Activated T-helper 1 cell treated with Interleukin-2 at 50 U/mL for 16 hours (primary cell): ENCODE measurements at regions not wholly inside any gene's neighbourhood (a gene's known extent, or its start where the extent isn't known, plus 50 kb on each side); places are given as distances from the start of the nearest gene placed in this dataset.

Source experiments
- DNase-seq: peaks from one replicate; pipeline ENCODE4 v3.0.0-alpha.2; 2020; ENCODE audit warnings: low read depth

DNA sequence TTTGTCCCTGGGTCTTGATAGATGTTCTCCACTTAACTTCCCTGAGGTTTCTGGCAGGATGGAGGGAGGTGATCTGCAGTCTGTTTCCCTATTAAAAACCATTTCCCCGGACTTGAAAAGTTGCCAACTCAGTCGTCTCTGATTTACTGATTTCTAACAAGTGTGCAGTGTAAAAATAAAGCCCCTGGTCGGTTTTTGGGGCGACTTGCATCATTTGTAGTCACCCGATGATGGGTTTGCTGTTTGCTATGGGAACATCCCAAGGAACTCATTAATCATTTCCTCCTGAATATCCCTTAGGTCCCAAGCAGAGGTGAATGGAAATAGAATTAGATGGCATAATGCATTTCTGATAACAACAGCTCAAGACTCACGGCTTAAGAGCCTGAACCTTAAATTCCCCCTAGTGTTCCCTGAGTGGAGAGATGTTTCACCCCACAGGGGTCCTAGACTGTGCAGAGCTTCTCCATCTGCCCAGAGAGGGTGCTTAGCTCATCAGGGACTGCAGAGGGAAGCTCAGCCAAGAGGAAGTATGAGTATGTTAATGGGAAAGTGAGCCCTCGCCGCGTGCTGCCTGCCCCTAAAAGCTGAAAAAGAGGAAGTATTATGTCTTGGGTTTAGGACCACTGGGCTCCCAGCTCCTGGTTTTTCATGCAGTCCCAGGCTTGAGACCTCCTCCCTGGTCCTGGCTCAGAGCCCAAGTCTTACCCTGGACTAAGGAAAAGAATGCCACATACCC, 115.1 kb upstream of the DAP start:
- DNase-seq = no peak

DNA sequence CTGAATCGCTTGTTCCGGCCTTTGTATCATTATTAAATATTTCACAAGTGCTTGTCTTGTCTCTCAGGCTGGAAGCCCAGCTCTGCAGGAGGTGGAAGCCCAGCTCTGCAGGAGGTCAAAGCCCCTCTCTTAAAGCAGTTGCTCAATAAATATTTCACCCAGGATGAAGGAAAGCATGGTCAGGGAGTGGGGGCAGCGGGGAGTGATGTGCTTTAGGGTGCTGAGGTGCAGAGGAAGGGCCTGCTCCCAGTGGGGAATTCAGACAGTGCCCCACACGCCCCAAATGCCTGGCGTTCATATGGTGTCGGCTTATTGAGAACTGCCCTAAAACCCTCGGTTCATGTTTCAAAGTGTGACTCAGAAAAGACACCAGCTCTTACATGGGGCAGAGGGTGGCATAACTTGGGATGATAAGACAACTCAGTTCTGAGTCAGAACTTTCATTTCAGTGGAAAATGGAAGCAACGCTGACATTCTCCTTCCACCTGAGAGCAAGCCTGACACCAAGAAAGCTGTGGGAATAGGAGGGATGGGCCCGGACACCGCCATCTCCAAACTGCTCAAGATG, 114.3 kb upstream of the DAP start:
- DNase-seq = no peak

DNA sequence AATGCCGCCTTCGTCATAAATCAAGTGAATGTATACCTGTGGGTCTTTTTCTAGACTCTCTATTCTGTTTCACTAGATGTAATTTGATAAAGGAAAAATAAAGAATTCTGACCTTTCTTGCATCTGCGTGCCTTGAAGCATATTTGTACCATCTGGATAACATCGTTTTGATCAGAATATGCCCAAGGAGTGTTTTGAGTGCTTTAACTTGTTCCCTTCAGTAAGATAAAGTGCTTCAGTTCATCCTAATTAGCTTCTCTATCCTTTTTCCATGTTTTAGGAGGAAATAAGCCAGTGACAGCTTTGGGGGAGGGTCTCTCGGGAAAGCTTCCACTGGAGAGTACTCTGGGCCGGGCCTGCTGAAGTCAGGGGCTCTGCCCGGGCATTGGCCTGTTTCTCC, 113.5 kb upstream of the DAP start:
- no peak for DNase-seq

DNA sequence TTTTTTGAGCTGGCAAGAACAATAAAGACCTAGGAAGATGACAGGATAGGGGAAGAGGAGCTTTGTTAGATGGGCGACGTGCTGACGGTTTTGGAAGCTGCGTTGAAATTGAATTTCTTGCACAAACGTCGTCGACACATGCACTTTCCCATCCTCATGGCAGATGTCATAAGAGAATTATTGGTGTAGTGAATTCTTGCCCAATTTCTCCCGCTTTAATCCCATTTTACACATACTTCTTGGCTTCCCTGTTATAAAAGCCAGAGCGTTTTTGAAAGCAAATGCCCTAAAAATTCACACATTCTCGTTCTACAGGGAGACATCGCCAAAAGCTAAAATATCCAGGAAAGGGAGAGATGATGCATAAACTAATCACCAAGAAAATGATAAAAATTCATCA, 109.8 kb upstream of the DAP start:
- DNase-seq = no peak

DNA sequence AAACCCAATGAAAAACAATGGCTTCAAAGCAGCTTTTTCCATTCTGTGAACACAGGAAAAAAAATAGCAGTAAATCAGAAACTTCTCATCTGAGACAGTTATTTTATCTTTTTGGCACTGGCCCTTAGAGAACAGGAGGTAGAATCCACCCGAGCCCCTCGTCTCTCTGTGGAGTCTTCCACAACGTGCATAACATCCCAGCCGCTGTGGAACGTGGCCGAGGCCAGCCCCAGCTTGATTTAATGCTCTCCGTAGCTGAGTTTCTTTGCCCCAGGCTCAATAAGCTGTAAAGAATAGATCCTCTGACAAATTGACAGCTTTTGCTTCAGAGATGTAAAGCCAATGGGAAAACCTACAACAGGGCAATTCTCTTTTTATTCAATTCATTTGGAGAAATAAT, 107.9 kb upstream of the DAP start:
- no peak for DNase-seq

DNA sequence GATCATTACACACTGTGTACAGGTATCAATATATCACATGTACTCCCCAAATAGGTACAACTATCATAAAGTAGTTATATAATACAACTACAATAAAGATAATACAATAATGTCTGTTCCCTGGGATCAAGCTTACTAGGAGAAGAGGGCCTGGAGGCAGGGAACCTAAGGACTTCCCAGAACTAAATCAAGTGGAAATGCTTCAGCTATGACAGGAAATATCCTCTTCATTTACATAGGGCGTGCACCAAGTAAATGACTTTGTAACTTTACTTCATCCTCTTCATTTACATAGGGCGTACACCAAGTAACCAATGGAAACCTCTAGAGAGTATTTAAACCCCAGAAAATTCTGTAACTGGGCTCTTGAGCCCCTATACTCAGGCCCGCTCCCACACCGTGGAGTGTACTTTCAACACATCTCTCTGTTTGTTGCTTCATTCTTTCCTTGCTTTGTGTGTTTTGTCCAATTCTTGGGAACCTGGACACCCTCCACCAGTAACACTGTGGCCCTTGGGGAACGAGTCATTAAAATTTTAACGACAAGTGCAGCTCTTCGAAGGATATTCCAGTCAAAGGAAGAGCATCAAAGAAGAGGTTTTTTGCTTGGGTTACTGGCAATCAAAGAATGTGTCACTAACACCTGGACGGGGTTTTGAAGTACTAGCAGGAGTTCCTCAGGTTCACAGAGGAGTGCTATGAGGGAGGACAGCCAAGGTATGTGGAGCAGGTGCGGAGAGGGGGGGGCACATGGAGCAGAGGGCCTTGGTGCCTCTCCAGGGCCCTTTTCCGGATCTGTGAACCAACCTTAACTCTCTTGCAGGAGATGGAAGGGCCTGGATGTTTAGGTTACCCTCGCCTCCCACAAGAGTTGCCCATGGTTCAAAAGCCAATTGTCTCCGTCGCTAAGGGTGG, 106.6 kb upstream of the DAP start:
- DNase-seq = no peak

DNA sequence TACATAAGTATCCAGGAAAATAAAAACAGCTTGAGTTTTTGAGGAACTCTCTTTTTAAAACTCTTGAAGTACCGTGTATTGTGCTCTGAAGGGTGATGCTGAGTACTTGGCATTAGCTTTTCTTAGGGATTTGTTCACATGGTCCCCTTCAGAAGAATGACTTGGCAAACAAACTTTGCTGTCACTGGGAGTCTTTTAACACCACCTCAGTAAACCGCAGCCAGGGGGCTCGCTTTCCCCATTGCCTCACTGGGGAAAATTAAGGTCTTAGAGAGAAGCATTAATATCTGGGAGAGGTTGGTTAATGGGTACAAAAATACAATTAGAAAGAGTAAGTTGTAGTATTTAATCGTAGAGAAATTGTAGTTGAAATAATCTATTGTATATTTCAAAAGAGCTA, 105.9 kb upstream of the DAP start:
- no peak for DNase-seq

DNA sequence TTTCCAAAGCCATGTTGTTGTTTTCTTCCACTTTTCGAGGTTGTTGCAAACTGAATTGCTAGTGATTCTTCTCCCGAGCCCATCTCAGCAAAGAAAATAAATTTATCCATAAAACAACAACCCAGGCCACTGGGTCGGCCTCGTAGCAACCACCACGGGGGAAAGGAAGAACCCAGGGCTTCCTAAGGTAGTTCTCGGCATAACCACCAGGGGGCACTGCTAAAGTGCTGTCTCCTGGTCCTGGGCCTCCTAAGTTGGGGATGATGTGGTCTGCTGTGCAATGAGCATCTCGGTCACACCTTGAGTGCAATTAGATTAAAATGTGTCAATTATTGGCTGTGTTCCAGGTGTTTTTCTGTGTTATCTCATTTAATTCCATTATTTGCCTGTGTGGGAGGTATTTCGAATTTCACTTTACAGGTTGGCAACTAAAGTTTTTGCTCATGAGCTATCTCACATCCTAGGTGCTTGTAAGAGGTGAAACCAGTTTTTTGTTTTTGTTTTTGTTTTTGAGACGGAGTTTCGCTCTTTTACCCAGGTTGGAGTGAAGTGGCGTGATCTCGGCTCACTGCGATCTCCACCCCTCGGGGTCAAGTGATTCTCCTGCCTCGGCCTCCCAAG, 102.8 kb upstream of the DAP start:
- DNase-seq = peak; percentile 11

DNA sequence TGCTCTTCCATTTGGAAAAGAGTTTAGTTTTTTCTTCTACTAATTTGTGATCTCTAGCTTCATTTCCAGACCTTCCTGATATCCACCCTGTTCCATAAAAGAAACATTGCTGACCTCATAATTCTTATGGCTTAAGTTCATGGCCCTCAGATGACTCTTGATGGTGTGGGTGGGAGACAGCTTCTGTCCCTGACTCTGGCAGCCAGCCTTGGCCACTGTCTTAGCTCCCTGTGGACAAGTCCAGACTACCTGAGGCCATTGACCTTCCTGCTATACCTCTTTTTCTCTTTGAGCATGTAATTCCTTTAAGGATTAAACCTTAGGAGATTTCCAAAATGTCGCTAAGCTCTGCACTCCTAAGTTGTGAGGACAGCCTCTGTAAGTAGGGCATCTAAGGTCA, 101.1 kb upstream of the DAP start:
- DNase-seq = no peak

DNA sequence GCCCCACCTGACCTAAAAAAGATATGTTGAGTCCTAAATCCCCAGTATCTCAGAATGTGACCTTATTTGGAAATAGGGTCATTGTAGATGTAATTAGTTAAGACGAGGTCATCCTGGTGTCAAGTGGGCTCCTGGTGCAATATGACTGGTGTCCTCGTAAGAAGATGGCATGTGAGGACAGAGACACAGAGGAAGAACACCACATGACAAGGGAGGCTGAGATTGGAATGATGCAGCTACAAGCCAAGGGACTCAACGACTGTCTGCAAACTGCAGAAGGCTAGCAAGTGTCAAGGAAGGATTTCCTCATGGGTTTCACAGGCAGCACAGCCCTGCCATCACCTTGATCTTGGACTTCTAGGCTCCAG, 100.4 kb upstream of the DAP start:
- no peak for DNase-seq

DNA sequence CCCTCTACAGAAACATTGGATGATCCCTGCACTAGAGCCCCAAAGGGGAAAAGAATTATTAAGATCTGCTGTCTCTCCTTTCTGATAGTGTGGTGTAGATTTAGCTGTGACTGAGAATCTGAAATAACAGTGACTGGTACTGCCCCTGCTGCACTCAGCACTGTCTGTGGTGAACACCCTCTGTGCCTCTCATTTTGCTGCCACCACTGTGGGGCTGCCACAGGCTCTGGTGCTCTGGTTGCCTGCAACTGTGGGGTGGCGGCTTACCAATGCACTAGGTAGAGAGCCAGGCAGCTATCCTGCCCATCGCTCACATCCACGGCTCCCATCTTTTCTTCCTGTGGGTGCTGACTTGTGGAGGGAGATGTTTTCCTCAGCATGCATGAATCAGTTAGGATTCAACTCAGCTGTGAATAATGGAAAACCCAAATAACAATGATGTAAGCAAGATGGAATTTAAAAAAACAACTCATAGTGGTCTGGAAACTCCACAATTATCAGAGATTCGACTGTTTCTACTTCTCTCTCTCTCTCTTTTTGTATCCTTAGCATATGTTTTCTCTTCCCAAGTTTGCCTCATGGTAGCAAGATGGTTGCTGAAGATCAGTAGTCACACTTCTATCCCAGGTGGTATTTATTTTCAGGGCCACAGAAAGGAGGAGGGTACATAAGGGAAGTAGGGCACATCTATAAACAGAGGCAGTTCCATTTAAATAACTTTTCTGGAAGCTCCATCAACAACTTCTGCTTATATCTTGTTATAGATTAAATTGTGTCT, 99.8 kb upstream of the DAP start:
- DNase-seq = no peak

DNA sequence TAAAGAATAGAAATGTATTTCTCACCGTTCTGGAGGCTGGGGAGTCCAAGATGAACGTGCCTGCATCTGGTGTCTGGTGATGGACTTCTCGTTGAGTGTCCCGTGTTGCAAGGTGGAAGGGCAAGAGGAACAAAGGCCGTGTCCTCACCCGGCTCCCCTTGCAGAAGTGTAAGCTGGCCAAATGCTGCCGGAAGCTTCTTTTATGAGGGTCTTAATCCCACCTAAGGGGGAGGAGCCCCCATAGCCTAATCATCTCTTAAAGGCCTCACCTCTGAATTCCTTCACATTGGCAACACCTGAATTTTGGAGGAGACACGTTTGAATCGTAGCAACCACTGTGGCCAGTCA, 99.1 kb upstream of the DAP start:
- no peak for DNase-seq

DNA sequence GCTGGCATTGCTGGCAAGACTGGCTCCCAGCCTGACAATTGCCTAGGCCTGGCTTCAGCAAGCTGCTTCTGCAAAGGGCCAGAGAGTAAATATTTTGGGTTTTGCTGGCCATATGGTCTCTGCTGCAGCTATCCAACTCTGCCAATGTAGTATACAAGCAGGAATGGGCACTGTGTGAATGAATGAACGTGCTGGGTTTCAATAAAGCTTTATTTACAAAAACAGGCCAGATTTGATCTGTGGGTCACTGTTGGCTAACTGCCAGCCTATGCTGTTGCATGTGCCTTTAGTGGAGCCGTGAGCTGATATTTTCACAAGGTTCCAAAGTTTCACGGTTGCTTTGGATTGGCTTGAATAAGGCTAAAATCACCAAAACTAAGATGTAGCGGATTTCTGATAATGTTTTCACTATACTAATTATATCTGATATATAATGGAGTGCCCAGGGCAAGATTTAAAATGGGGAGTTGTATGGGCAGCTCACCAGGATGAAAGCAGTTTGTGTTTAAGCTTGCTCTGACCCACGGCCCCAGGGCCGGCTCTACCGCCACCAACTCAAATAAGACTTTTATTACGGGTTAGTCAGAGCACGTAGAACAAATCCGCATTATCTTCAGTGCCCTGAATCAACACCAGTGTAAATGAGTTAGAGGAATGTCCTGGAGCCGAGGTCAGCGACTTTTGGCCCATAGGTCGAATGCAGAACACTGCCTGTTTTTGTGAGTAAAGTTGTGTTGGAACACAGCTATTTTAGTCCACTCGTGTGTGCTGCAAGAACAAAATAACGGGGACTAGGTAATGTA, 98.6 kb upstream of the DAP start:
- no peak for DNase-seq

DNA sequence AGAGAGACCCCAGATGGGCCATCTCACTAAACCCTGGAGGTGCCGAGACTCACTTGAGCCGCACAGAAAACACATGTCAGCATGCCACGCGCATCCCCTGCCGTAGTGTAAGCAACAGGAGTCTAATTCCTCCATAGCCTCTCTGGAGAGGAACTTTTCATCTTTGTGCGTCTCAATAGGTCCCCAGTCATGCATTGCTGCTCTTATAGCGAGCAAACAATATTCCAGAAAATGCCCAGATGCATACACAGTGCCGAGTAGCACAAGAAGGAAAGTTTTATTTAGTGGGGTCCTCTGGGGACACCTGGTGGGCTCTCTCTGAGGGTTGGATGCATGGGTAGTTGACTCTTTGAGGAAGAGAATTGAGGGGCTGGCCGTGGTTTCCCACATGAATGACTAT, 97.9 kb upstream of the DAP start:
- no peak for DNase-seq

DNA sequence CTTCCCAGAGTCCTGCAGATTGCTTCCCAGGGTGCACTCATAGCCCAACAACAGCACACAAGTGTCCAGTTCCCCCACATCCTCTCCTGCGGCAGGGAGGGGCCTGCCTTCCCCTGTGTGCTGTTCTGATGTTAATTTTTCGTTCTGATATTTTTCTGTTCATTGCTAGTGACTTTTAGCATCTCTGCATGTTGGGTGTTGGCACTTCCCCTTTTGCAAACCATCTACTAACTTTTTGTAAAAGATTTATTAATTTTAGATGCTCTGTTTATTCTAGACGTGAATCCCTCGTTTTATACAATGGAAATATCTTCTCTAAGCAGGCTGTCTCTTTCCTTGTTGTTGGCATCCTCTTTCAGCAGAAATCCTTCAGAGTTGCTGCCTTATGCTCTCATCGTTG, 97.3 kb upstream of the DAP start:
- DNase-seq = no peak

DNA sequence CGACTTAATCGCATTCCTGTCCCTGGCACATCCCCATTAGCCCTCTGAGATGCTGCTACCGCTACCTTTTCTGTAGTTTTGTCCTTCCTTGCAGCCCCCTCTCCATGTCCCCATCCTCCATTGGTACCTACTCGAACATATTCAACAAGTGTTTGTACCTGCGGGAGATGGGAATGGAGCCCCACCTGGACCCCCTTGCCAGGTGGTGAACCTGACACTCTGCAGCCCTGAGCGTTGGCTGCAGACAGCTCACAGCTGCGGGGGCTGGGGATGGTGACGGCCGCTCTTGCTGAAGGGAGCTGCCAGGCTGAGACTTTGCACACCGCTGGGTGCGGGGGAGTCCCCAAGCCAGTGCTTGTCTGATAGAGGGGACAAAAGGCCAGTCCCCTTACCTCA, 96.3 kb upstream of the DAP start:
- DNase-seq = no peak

DNA sequence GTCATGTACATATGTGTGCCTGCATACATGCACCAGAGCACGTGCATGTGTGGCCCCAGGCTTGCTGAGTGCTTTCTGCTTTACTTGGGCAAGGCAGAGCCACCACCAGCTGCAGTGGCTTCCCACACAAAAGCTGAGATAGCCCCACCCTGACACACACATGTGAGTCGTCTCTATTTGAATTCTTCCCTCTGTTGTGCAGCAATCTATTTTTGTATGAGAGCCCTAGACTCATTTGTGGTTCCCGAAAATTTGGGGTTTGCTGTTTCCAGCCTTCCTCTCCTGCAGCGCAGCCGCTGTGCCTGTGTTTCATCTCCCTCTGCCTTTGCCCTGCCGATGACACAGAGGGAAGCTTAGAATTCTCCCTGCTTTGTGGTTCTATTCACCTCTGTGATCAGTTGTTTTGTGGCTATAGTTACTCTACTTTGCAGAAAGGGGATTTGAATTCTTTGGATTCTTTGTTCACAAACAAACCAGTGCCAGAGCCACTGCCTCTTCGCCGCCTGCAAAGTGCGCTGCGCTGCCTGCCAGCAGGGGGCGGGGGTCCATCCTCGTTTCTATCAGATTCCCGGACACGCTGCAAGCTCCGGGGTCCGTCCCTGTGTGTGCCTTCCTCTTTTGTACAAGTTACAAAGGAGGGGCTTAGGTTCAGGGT, 95.8 kb upstream of the DAP start:
- no peak for DNase-seq

DNA sequence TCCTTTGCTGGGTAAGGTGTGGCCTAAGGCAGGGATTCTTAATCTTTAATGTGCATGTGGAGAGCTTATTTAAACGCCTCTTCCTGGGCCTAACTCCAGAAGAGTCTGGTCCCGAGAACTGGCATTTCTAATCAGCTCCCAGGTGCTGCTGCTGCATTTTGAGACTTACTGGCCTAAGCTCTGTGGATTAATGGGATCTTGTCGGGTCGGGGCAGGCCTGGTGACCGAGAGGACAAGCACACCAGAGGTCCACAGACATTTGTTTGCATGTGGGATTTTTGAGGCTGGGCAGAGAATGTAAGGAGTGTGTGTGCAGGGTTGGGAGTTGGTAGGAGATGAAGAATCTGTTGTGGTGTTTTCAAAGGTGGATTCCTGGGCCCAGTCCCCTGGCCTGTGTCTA, 95.0 kb upstream of the DAP start:
- DNase-seq = no peak

DNA sequence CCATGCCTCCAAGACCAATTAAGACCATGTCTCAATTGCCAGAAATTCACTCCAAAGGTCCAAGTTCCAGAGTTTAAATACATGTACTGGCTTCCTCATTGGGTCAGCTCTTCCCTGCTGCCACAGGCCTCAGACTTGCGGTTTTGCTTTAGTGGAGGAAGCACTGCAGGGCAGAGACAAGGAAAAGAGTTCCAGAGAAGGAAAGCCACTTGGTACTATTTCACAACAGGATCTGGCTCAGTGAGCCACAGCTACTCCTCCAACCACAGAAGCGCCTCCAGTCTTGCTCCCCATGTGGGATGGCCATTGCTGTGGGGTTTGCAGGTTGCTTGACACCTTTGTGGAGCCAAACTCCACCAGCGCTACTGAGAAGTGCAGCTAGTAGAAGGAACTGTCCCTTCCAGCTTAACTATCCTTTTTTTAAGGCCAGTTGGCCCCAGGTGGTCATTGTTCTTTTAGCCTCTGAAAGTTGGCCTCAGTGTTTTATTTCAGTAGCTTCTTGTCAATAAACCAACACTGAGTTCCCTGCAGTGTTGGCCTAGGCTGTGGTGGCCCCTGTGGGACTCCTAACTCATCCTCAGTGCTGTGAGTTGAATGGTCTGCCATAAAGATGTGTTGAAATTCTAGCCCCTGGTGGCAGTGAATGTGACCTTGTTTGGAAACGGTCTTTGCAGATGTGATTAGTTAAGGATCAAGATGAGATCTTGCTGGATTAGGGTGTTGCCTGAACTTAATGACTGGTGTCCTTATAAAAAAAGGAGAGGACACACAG, 93.7 kb upstream of the DAP start:
- no peak for DNase-seq

DNA sequence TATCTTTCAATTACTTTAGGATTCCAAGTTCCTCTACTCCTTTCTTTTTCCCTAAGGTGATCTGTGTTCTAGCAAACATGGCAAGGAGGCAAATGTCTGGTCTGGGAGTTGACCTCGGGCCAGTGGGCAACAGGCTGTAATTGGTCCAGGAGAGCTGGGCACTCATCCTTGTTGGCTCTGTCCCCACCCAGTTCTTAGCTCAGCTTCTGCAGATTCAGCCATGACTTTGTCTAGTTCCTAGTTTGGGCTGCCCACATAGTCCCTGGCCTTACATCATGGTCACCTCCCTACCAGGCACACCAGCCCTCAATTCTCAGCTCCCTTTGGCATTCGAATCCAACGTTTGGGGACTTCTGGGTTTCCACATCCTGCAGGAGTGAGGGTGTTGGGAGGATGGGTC, 92.1 kb upstream of the DAP start:
- no peak for DNase-seq
